NT2/D1 (cell line): ENCODE measurements at regions not wholly inside any gene's neighbourhood (a gene's known extent, or its start where the extent isn't known, plus 50 kb on each side); places are given as distances from the start of the nearest gene placed in this dataset.
"Not testable (repeated sequence)": the region's sequence is repeated elsewhere in the genome, so short reads cannot be mapped to it uniquely, and the experiment has no call there.

Experiments used
- SUZ12 ChIP-seq: IDR thresholded peaks from 2 replicates; pipeline ENCODE4 v1.6.1; 2011; ENCODE audit not compliant: insufficient read length, insufficient read depth; ENCODE audit errors: extremely low read depth
- YY1 ChIP-seq: IDR thresholded peaks from 2 replicates; pipeline ENCODE4 v1.6.1; 2011; ENCODE audit not compliant: insufficient read length, insufficient read depth
- ZNF274 ChIP-seq: IDR thresholded peaks from 2 replicates; pipeline ENCODE4 v1.6.1; 2011; ENCODE audit warnings: mild to moderate bottlenecking, low read depth, low read length

DNA sequence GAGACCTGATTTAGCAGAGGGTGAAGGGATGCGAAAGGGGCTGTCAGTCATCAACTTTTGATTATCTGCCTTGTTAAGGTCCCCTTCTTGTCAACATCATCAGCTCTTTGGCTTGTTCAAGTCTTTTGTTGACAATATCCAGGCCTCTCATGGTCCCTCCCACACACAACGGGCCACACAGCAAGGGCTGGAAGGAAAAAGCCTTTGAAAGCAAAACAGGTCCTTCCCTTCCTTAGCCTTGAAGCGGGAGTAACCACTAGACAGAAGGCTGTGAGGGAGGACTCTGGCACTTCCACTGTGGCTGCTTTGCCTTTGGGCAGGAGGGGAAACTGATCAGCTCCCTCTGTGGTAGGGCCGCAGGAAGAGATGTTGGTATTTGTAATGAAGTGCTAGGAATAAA is 63.8 kb downstream of the HOXC4 start:
- not testable (repeated sequence) for TF ChIP-seq YY1, ZNF274, SUZ12
